ENCODE measurements at regions not wholly inside any gene's neighbourhood (a gene's known extent, or its start where the extent isn't known, plus 50 kb on each side); places are given as distances from the start of the nearest gene placed in this dataset.

GRCh38 chr9:82865524-82865923 is 197.4 kb downstream of the RASEF start:
- Mint-ChIP-seq H3K4me3 (no peak overlapping the region), H3K27me3 (ENCODE audit: insufficient read depth) (no peaks in the 10 kb centered on the region), H3K9me3 (peaks cover 9% of the 10 kb centered on the region), H3K4me1 (peaks cover 37% of the 10 kb centered on the region), H3K36me3 (ENCODE audit: low read depth) (peaks cover 6% of the 10 kb centered on the region), H3K27ac (no peak overlapping the region)
- H3K9me3 ChIP-seq (ENCODE audit: control insufficient read depth, low read length), result no peaks in the 10 kb centered on the region
- 100% methylated on average over 1 of the region's 2 CpGs; no CpG with 5 or more reads in 1 of the 2 experiments for WGBS, 2 experiments (ENCODE audit: insufficient coverage in 1 of 2, insufficient read length in 1 of 2)
- H3K27ac ChIP-seq (ENCODE audit: low read depth, low read length), result no peak overlapping the region
- TF ChIP-seq, protein P1, sequence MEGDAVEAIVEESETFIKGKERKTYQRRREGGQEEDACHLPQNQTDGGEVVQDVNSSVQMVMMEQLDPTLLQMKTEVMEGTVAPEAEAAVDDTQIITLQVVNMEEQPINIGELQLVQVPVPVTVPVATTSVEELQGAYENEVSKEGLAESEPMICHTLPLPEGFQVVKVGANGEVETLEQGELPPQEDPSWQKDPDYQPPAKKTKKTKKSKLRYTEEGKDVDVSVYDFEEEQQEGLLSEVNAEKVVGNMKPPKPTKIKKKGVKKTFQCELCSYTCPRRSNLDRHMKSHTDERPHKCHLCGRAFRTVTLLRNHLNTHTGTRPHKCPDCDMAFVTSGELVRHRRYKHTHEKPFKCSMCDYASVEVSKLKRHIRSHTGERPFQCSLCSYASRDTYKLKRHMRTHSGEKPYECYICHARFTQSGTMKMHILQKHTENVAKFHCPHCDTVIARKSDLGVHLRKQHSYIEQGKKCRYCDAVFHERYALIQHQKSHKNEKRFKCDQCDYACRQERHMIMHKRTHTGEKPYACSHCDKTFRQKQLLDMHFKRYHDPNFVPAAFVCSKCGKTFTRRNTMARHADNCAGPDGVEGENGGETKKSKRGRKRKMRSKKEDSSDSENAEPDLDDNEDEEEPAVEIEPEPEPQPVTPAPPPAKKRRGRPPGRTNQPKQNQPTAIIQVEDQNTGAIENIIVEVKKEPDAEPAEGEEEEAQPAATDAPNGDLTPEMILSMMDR (conservative IDR thresholded peaks at IDR 0.05), result no peak
- no peaks in the 10 kb centered on the region for H3K27me3 ChIP-seq (ENCODE audit: control insufficient read depth, insufficient read depth, low read length, poor library complexity, severe bottlenecking)
- no peak for DNase-seq
- no peak overlapping the region for H3K9ac ChIP-seq (ENCODE audit: extremely low read depth, low read length, poor library complexity, severe bottlenecking)
- no peaks in the 10 kb centered on the region for H3K36me3 ChIP-seq (ENCODE audit: control insufficient read depth, insufficient read depth, low read length)
- H3K4me3 ChIP-seq (ENCODE audit: low read length), result no peak overlapping the region
- no peaks in the 10 kb centered on the region for H3K4me1 ChIP-seq (ENCODE audit: control insufficient read depth, insufficient read depth, low read length)

DNA sequence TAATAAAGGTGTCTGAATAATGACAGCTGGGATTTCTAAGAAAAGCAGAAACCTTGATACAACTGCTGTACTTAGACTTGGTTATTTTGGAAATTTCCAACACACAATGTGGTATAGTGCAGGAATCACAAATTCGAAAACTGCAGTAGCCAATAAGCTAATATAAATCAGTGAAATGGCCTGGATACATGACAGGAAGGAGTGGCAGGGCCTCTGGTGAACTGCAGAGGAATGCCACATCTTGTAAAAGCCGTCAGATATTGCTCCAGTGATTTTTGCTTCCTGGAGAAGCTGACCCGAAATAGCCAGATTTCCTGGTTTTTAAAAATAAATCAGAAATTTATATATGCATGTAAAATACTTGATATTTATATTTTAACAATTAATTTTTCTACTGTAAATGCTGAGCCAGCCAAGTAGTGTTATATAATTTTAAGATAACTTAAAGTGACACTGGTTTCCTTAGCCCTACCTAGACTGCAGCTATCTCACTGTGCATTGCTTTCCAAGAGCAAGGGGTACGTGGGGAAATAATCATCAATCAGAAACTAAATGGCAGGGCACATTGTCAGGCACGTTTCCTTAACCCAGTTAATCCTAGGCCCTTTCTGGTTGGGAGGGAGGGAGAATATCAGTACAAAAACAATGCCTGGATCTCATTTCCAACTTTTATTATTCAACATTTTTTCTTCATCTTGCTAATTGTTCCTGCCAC is 182.4 kb downstream of the RASEF start:
- H3K9me3 ChIP-seq (ENCODE audit: control insufficient read depth, low read length), result no peaks in the 10 kb centered on the region
- H3K36me3 ChIP-seq (ENCODE audit: control insufficient read depth, insufficient read depth, low read length), result no peaks in the 10 kb centered on the region
- no peaks in the 10 kb centered on the region for H3K27me3 ChIP-seq (ENCODE audit: control insufficient read depth, insufficient read depth, low read length, poor library complexity, severe bottlenecking)
- 75 to 90% methylated on average over 2 to 4 of the region's 5 CpGs for WGBS, 2 experiments (ENCODE audit: insufficient coverage in 1 of 2, insufficient read length in 1 of 2)
- H3K27ac ChIP-seq (ENCODE audit: low read depth, low read length), result no peak overlapping the region
- no peak overlapping the region for H3K4me3 ChIP-seq (ENCODE audit: low read length)
- no peak for DNase-seq
- TF ChIP-seq, protein P1 (conservative IDR thresholded peaks at IDR 0.05), result no peak
- H3K4me3 Mint-ChIP-seq, result no peak overlapping the region
- no peaks in the 10 kb centered on the region for H3K9me3 Mint-ChIP-seq
- H3K36me3 Mint-ChIP-seq (ENCODE audit: low read depth), result peaks cover 3% of the 10 kb centered on the region
- no peak overlapping the region for H3K27ac Mint-ChIP-seq
- no peak overlapping the region for H3K9ac ChIP-seq (ENCODE audit: extremely low read depth, low read length, poor library complexity, severe bottlenecking)
- H3K4me1 ChIP-seq (ENCODE audit: control insufficient read depth, insufficient read depth, low read length), result no peaks in the 10 kb centered on the region
- H3K4me1 Mint-ChIP-seq, result peaks cover 40% of the 10 kb centered on the region
- H3K27me3 Mint-ChIP-seq (ENCODE audit: insufficient read depth), result peaks cover 4% of the 10 kb centered on the region

- no peak for DNase-seq
- H3K27me3 Mint-ChIP-seq (ENCODE audit: insufficient read depth), result peaks cover 4% of the 10 kb centered on the region
- Histone ChIP-seq H3K9me3 (ENCODE audit: control insufficient read depth, low read length) (no peaks in the 10 kb centered on the region), H3K36me3 (ENCODE audit: control insufficient read depth, insufficient read depth, low read length) (no peaks in the 10 kb centered on the region), H3K27me3 (ENCODE audit: control insufficient read depth, insufficient read depth, low read length, poor library complexity, severe bottlenecking) (no peaks in the 10 kb centered on the region), H3K27ac (ENCODE audit: low read depth, low read length) (no peak overlapping the region), H3K4me3 (ENCODE audit: low read length) (no peak overlapping the region), H3K4me1 (ENCODE audit: control insufficient read depth, insufficient read depth, low read length) (no peaks in the 10 kb centered on the region), H3K9ac (ENCODE audit: extremely low read depth, low read length, poor library complexity, severe bottlenecking) (no peak overlapping the region)
- WGBS, 2 experiments (ENCODE audit: insufficient coverage in 1 of 2, insufficient read length in 1 of 2), result 92 to 100% methylated on average over 1 of the region's 1 CpG
- peak overlapping the region; percentile 49 for H3K27ac Mint-ChIP-seq
- H3K4me3 Mint-ChIP-seq, result no peak overlapping the region
- peaks cover 49% of the 10 kb centered on the region for H3K4me1 Mint-ChIP-seq
- H3K36me3 Mint-ChIP-seq (ENCODE audit: low read depth), result peaks cover 3% of the 10 kb centered on the region
- TF ChIP-seq, protein P1 (conservative IDR thresholded peaks at IDR 0.05), result no peak
- no peaks in the 10 kb centered on the region for H3K9me3 Mint-ChIP-seq
Observed at GRCh38 chr9:82882138-82882537, 180.8 kb downstream of the RASEF start.
